Activated CD4-positive, alpha-beta T cell treated with anti-CD3 and anti-CD28 coated beads, Interleukin-10, Interleukin-2, amounts not matched to agents 100 ng/mL and 50 ng/mL, durations not matched to agents 16 hours and 8 hours (primary cell): ENCODE measurements at regions not wholly inside any gene's neighbourhood (a gene's known extent, or its start where the extent isn't known, plus 50 kb on each side); places are given as distances from the start of the nearest gene placed in this dataset.
"Not testable (repeated sequence)": the region's sequence is repeated elsewhere in the genome, so short reads cannot be mapped to it uniquely, and the experiment has no call there.

Source experiments
- DNase-seq: peaks from one replicate; pipeline ENCODE4 v3.0.0-alpha.2; 2020

- DNase-seq: no peak
Measured at GRCh38 chr4:81807386-81807785, 335.7 kb upstream of the RASGEF1B start.

GRCh38 chr4:81806485-81806884 lies 334.8 kb upstream of the RASGEF1B start:
- DNase-seq: no peak

DNA sequence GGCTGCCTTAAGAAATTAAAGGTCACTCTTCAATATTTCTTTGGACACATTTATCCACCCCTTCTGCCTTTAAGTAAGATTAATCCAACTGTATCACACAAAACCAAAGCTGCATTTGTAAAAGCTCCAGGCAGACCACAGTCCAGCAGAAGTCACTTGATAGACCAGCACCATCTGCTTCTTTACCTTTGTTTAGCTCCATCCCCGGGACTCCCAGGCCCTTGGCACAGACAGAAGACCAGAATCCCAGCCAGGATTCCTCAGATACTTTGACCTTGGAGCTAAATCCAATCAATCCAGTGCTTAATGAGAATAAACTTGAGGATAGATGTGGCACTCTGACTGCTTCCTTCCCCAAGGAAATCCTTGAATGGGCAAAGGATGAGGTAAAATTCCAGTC lies 333.1 kb upstream of the RASGEF1B start:
- no peak for DNase-seq

DNA sequence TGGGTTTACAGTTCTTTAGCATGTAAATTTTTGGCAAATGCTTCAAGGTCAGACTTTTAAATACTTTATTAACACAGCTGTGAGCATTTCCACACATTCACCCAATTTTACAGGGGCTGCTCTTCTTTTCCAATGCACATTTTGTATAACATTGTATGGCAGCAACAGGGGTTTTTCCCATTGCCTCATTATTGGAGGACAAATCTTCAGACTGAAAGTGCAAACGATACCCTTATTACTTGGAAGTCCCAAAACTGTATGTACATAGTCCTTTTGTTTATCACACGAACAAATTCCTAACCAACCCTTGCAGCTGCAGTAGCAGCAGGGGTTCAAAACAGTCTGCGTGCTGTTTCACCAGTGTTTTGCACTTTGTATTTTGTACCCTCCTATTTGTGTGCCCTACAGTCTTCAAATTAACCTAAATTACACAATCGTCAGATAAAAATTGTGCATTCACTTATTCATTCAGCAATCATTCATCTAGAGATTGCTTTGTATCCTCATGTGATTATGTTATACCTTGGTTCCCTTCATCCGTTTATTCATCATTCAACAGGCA lies 330.7 kb upstream of the RASGEF1B start:
- peak; percentile 10 for DNase-seq

GRCh38 chr4:81799371-81799770 lies 327.7 kb upstream of the RASGEF1B start:
- DNase-seq: no peak

GRCh38 chr4:81796790-81797528 lies 325.3 kb upstream of the RASGEF1B start:
- no peak for DNase-seq

DNA sequence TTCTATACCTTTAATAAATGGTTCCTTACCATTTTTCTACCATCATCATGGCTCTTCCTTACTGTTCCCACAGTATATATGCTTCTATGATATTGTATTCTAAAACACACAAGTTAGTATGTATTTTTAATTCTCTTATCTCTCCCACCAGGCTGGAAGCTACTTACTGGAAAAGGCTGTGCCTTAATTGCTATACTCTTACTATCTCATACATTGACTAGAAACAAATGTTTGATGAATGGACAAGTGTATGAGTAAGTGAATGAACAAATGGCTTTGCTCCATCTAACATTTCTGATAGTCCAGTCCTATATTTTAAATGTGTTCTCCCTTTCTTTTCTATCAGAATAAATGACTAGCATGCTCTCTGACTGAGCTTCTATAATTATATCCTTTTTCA lies 320.8 kb upstream of the RASGEF1B start:
- DNase-seq: no peak

GRCh38 chr4:81790477-81790876 lies 318.8 kb upstream of the RASGEF1B start:
- no peak for DNase-seq

GRCh38 chr4:81789741-81790399 lies 318.2 kb upstream of the RASGEF1B start:
- DNase-seq: no peak

DNA sequence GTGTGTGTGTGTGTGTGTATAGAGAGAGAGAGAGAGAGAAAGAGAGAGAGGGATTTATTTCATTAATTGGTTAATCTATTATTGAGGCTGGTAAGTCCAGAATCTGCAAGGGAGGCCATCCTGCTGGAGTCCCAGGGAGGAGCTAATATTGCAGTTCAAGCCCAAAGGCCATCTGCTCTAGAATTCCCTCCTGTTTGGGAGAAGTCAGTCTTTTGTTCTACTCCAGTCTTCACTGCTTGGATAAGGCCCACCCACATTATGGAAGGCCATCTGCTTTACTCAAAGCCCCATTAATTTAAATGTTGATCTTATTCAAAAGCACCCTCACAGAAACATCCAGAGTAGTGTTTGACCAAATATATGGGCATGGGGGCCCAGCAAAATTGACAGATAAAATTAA lies 317.5 kb upstream of the RASGEF1B start:
- DNase-seq: no peak

GRCh38 chr4:81786766-81787165 lies 315.1 kb upstream of the RASGEF1B start:
- no peak for DNase-seq

DNA sequence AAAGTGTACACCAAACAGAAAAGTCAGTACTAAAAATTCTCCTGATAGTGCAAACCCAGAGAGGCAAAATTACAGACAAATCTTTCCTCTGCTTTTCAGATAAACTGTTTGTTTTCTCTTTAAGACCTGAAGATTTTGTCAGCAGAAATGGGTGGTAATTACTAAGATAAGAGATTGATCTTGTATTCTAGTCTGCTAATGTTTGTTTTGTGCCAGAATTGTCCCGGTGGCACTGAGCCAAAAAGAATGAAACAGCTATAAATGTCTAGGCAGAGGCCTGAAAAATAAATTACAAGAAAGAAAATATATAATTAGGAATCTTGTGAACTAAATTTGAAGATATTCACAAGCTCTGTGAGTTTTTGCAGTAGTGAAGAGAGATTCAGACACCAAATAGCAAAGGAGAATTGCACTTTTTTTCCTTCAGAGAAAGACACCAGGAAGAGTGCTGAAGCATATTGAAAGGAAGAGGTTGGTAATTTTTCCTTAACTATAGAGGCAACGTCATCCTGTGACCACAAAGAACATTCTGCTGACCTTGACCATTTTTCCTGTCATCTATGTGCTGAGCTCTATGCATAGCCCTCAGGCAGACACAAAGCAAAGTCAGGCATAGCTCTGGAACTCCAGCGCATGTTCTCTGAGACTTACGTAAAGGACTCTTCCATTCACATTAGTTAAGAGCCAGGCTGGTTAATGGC lies 314.5 kb upstream of the RASGEF1B start:
- peak; percentile 46 for DNase-seq

- DNase-seq: no peak
Measured at GRCh38 chr4:81785338-81785737, 313.6 kb upstream of the RASGEF1B start.

DNA sequence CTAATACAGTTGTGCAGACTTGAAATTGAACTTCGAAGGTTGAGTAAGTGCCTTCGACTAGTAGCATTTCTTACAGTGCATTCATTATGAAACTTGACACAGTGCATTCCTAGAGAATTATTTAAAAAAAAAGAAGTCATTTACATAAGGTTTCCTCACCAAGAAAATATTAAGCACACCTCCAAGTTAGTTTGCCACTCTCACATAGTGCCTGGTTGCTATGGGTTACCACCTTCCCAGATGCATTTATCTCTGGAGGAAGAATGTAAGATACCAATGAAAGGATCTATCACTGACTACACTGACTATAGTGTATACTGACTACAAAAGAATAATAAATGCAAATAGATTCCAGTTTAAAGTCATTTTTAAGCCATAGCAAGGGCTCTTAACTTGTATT lies 311.9 kb upstream of the RASGEF1B start:
- DNase-seq: no peak

- DNase-seq: no peak
Measured at GRCh38 chr4:81781799-81782198, 310.1 kb upstream of the RASGEF1B start.

DNA sequence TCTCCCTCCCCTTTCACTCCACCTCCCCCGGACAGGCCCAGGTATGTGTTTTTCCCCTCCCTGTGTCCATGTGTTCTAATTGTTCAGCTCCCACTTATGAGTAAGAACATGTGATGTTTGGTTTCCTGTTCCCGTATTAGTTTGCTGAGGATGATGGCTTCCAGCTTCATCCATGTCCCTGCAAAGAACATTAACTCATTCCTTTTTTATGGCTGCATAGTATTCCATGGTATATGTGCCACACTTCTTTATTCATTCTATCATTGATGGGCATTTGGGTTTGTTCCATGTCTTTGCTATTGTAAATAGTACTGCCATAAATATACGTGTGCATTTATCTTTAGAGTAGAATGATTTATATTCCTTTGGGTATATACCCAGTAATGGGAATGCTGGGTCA lies 306.0 kb upstream of the RASGEF1B start:
- not testable (repeated sequence) for DNase-seq

DNA sequence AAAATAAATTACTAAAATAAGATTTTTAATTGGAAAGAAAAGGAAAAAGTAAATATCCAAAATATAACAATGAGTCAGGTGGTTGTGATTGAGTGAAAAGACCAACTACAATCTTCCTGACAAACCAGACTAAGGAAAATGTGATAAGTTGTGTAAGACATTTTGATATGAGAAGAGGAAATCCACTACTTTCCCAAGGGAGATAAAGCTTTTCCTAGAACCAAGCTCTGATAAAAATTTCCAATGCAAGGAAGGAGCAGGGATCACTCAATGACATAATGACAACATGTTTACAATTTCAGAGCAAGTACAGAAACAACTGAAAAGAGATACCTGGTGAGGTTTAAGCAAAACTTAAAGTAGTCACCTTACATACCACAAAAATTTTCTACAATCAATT lies 305.1 kb upstream of the RASGEF1B start:
- no peak for DNase-seq

DNA sequence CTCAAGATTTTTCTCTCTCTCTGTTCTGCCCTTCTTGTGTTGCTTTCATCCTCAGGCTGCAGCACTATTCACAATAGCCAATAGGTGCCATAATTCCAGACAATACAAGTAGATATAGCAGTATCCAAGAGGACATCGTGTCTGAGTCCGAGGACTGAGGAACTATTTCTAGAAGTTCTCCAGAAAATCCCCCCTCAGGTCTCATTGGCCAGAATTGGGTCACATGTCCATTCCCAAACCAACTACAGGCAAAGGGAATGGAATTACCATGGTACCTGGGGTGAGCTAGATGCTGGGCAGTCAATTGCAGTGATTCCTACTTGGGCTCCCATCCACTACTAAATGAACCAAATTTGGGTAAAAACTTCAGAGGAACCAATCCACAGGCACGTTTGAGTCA lies 301.9 kb upstream of the RASGEF1B start:
- DNase-seq: no peak

DNA sequence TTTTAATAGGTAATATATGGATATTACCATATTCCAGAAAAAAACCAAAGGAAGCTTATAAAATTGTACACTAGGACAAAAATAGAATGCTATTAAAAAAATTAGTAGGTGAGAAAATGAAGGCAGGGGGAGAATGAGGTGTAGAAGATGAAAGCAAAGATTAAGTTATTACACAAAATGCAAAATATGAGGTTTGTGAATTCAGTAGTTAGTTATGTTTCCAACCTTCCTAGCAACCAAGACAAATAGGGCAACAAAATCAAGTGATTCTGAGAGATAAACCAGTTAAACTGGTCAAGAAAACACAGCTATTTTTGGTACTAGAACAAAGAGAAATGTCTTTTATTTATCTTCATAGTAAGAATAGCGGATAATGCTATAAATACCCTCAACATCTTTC lies 300.0 kb upstream of the RASGEF1B start:
- no peak for DNase-seq

DNA sequence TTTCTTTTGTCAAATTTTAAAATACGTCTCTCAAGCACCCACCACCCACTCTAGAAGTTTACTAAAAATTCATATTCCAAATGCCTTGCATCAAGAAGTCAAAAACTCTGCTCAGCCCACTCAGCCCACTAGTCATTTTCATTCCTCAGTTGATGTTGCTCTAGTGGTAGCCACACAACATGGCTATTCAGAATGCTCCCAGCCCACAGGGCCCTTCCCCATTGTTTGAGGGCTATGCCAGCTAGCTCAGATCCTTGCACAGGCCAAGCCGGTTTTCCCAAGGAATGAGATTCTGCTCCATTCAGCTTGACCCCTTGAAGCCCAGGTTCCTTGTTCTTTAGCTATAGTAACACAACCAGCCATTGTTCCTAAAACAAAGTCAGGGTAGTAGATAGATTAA lies 297.5 kb upstream of the RASGEF1B start:
- DNase-seq: no peak

GRCh38 chr4:81758574-81759264 lies 287.0 kb upstream of the RASGEF1B start:
- DNase-seq: no peak

- DNase-seq: no peak
Measured at GRCh38 chr4:81757691-81758090, 286.0 kb upstream of the RASGEF1B start.

GRCh38 chr4:81756973-81757372 lies 285.3 kb upstream of the RASGEF1B start:
- DNase-seq: no peak
